NCI-H1436 (cell line): ENCODE measurements at regions not wholly inside any gene's neighbourhood (a gene's known extent, or its start where the extent isn't known, plus 50 kb on each side); places are given as distances from the start of the nearest gene placed in this dataset.

ENCODE experiments used
- DNase-seq: peaks from one replicate; lab custom pipeline; 2025; lab: John Stamatoyannopoulos, UW

GRCh38 chr5:67299231-67299735, 102.7 kb upstream of the CD180 start:
- DNase-seq = no peak

GRCh38 chr5:67297802-67298532, 101.4 kb upstream of the CD180 start:
- no peak for DNase-seq

GRCh38 chr5:67297376-67297775, 100.8 kb upstream of the CD180 start:
- DNase-seq = no peak

- DNase-seq = no peak
Observed at GRCh38 chr5:67294266-67294938, 97.8 kb upstream of the CD180 start.

- DNase-seq = no peak
Observed at GRCh38 chr5:67293226-67293625, 96.6 kb upstream of the CD180 start.

GRCh38 chr5:67292201-67292940, 95.8 kb upstream of the CD180 start:
- DNase-seq = no peak

- no peak for DNase-seq
Observed at GRCh38 chr5:67291671-67292070, 95.1 kb upstream of the CD180 start.

- no peak for DNase-seq
Observed at GRCh38 chr5:67291066-67291465, 94.5 kb upstream of the CD180 start.

- no peak for DNase-seq
Observed at GRCh38 chr5:67290655-67291054, 94.1 kb upstream of the CD180 start.

GRCh38 chr5:67289763-67290521, 93.3 kb upstream of the CD180 start:
- DNase-seq = no peak

- no peak for DNase-seq
Observed at GRCh38 chr5:67287510-67288268, 91.1 kb upstream of the CD180 start.

GRCh38 chr5:67286006-67286405, 89.4 kb upstream of the CD180 start:
- DNase-seq = no peak

- DNase-seq = no peak
Observed at GRCh38 chr5:67283988-67284487, 87.4 kb upstream of the CD180 start.

- no peak for DNase-seq
Observed at GRCh38 chr5:67283275-67283987, 86.8 kb upstream of the CD180 start.

- DNase-seq = no peak
Observed at GRCh38 chr5:67281874-67282273, 85.3 kb upstream of the CD180 start.

- DNase-seq = no peak
Observed at GRCh38 chr5:67273689-67274356, 77.2 kb upstream of the CD180 start.

GRCh38 chr5:67272453-67273130, 76.0 kb upstream of the CD180 start:
- no peak for DNase-seq

GRCh38 chr5:67268231-67269021, 71.8 kb upstream of the CD180 start:
- no peak for DNase-seq
